A673 (cell line): ENCODE measurements at regions not wholly inside any gene's neighbourhood (a gene's known extent, or its start where the extent isn't known, plus 50 kb on each side); places are given as distances from the start of the nearest gene placed in this dataset.

Experiments used
- CTCF ChIP-seq: fragments of 300-800, 200-600 bp; sonication (generic); conservative IDR thresholded peaks from 2 replicates; pipeline ENCODE4 v1.5.1; 2017; ENCODE audit warnings: low read depth, mild to moderate bottlenecking, antibody characterized with exemption, low read length, moderate library complexity, mixed read lengths
- EZH2 ChIP-seq: fragments of 200-600 bp; sonication (generic); IDR thresholded peaks from 2 replicates; pipeline ENCODE4 v1.6.1; 2017; ENCODE audit warnings: borderline replicate concordance, low read depth, mild to moderate bottlenecking, mixed read lengths, antibody characterized with exemption, low read length; ENCODE audit not compliant: poor library complexity, severe bottlenecking

- no peak for TF ChIP-seq CTCF
- TF ChIP-seq EZH2 = no peak
These were observed 194.1 kb downstream of the INHBA start for GRCh38 chr7:41508755-41509154.
